WTC11 (cell line): ENCODE measurements at regions not wholly inside any gene's neighbourhood (a gene's known extent, or its start where the extent isn't known, plus 50 kb on each side); places are given as distances from the start of the nearest gene placed in this dataset.

Experiments
- ATAC-seq: fragments of 200-7000 bp; cut with Tn5 transposase; 2 replicates; pipeline ENCODE4 v1.10.0; 2021; ENCODE audit warnings: mild to moderate bottlenecking, moderate library complexity
- CTCF ChIA-PET: fragments of 300-600 bp; sonication (Branson Sonifier 250); formaldehyde crosslinking; loops from one replicate; lab custom pipeline; 2021; ENCODE audit warnings: antibody characterized with exemption; lab: Charles Lee
- POLR2A ChIA-PET: fragments of 350-600 bp; sonication (Branson Sonifier 250); formaldehyde crosslinking; loops from one replicate; lab custom pipeline; 2021; ENCODE audit warnings: antibody characterized with exemption; lab: Charles Lee
- DNase-seq: peaks from one replicate; pipeline ENCODE4 v3.0.0; 2021; ENCODE audit warnings: low spot score
- H3K27ac Mint-ChIP-seq: 2 replicates; pipeline ENCODE4 v1.8.0; 2021; ENCODE audit warnings: mixed read lengths
- H3K27me3 Mint-ChIP-seq: 2 replicates; pipeline ENCODE4 v1.8.0; 2021; ENCODE audit warnings: low read depth, mild to moderate bottlenecking, moderate library complexity, mixed read lengths
- H3K36me3 Mint-ChIP-seq: 2 replicates; pipeline ENCODE4 v1.8.0; 2021; ENCODE audit warnings: mixed read lengths
- H3K4me1 Mint-ChIP-seq: 2 replicates; pipeline ENCODE4 v1.8.0; 2022; ENCODE audit warnings: mixed read lengths
- H3K4me3 Mint-ChIP-seq: 2 replicates; pipeline ENCODE4 v1.8.0; 2021; ENCODE audit warnings: mild to moderate bottlenecking, moderate library complexity, mixed read lengths
- H3K9me3 Mint-ChIP-seq: 2 replicates; pipeline ENCODE4 v1.8.0; 2021; ENCODE audit warnings: mixed read lengths
- AFF4 ChIP-seq: sonication (generic); formaldehyde crosslinking; IDR thresholded peaks from 2 replicates; pipeline ENCODE4 v1.8.1; 2023; ENCODE audit warnings: mild to moderate bottlenecking, missing genetic modification reagents, borderline replicate concordance
- CREB1 ChIP-seq: sonication (generic); formaldehyde crosslinking; IDR thresholded peaks from 2 replicates; pipeline ENCODE4 v1.8.0; 2023; ENCODE audit warnings: mild to moderate bottlenecking, missing genetic modification reagents
- ELF4 ChIP-seq: sonication (generic); formaldehyde crosslinking; IDR thresholded peaks from 2 replicates; pipeline ENCODE4 v1.8.1; 2022; ENCODE audit warnings: low read depth, mild to moderate bottlenecking, moderate library complexity, missing genetic modification reagents
- ESRRA ChIP-seq: sonication (generic); formaldehyde crosslinking; IDR thresholded peaks from 2 replicates; pipeline ENCODE4 v1.8.1; 2022; ENCODE audit warnings: mild to moderate bottlenecking, missing genetic modification reagents, borderline replicate concordance
- HMGA2 ChIP-seq: fragments of 250-450 bp; sonication (Bioruptor Pico); IDR thresholded peaks from 2 replicates; pipeline ENCODE4 v1.4.0; 2021; ENCODE audit warnings: mild to moderate bottlenecking, moderate library complexity
- KAT7 ChIP-seq: sonication (generic); formaldehyde crosslinking; IDR thresholded peaks from 2 replicates; pipeline ENCODE4 v1.8.1; 2023; ENCODE audit warnings: missing genetic modification reagents, mild to moderate bottlenecking, borderline replicate concordance
- NR1H2 ChIP-seq: sonication (generic); formaldehyde crosslinking; IDR thresholded peaks from 2 replicates; pipeline ENCODE4 v1.9.0; 2021; ENCODE audit warnings: mild to moderate bottlenecking, moderate library complexity, missing genetic modification reagents
- NR2C2 ChIP-seq: sonication (generic); formaldehyde crosslinking; IDR thresholded peaks from 2 replicates; pipeline ENCODE4 v1.8.0; 2022; ENCODE audit warnings: mild to moderate bottlenecking, missing genetic modification reagents
- RELA ChIP-seq: sonication (generic); formaldehyde crosslinking; IDR thresholded peaks from 2 replicates; pipeline ENCODE4 v1.8.1; 2022; ENCODE audit warnings: missing genetic modification reagents, mild to moderate bottlenecking, borderline replicate concordance
- RORB ChIP-seq: fragments of 250-450 bp; sonication (Bioruptor Pico); IDR thresholded peaks from 2 replicates; pipeline ENCODE4 v1.9.0; 2021; ENCODE audit warnings: mild to moderate bottlenecking
- SMAD3 ChIP-seq: sonication (generic); formaldehyde crosslinking; IDR thresholded peaks from 2 replicates; pipeline ENCODE4 v1.8.0; 2022; ENCODE audit warnings: missing genetic modification reagents, mild to moderate bottlenecking, borderline replicate concordance
- TP53 ChIP-seq: sonication (generic); formaldehyde crosslinking; IDR thresholded peaks from 2 replicates; pipeline ENCODE4 v1.8.1; 2023; ENCODE audit warnings: mild to moderate bottlenecking, missing genetic modification reagents
- ZNF121 ChIP-seq: sonication (generic); formaldehyde crosslinking; IDR thresholded peaks from 2 replicates; pipeline ENCODE4 v1.8.0; 2023; ENCODE audit warnings: missing genetic modification reagents
- ZNF416 ChIP-seq: fragments of 250-450 bp; sonication (Bioruptor Pico); IDR thresholded peaks from 2 replicates; pipeline ENCODE4 v1.9.0; 2021; ENCODE audit warnings: mild to moderate bottlenecking, inconsistent platforms
- ZNF512 ChIP-seq: sonication (generic); formaldehyde crosslinking; IDR thresholded peaks from 2 replicates; pipeline ENCODE4 v1.8.1; 2022; ENCODE audit warnings: missing genetic modification reagents, borderline replicate concordance
- TF ChIP-seq, protein P1 (sequence below): fragments of 250-450 bp; sonication (Bioruptor Pico); conservative IDR thresholded peaks from 2 replicates; pipeline ENCODE4 v1.9.0; 2021; ENCODE audit warnings: mild to moderate bottlenecking
- TF ChIP-seq, protein P2 (sequence below): sonication (generic); formaldehyde crosslinking; IDR thresholded peaks from 2 replicates; pipeline ENCODE4 v1.8.1; 2022; ENCODE audit warnings: low read depth, mild to moderate bottlenecking, moderate library complexity, missing genetic modification reagents, borderline replicate concordance
- TF ChIP-seq, protein P3 (sequence below): fragments of 250-450 bp; sonication (Bioruptor Pico); IDR thresholded peaks from 2 replicates; pipeline ENCODE4 v1.8.0; 2021; ENCODE audit warnings: mild to moderate bottlenecking

DNA sequence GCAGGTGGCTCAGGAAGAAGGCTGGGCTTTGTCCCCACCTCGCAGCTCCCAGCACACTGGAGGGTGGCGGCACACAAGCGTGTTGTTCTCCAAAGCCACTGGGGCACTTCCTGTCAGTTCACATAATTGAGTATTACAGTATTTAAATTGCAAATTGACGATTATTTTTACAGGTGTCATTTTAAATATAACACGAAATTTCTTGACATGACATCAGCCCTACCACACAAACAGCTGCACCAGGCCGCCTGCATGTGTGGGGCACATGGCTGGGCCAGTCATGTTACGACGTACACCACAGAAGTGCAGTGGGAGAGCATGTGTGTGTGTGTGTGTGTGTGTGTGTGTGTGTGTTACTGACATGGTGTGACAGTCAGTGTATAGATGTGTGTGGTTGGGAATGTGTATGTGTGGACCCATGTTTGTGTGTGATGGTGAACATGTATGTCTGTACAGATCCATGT lies 155.6 kb downstream of the TTC32 start:
- H3K36me3 Mint-ChIP-seq: no peaks in the 10 kb centered on the region
- H3K9me3 Mint-ChIP-seq: no peaks in the 10 kb centered on the region
- H3K4me3 Mint-ChIP-seq: no peak overlapping the region
- ChIA-PET POLR2A (no interaction called here), CTCF (interaction anchor here (0.6 to 3.5 kb wide), 49 partner anchors 9 to 1226 kb away, joined by 3 to 30 read pairs (median 4); partner anchors contain the start of gene OSR1)
- DNase-seq (no peak), ATAC-seq (no peak)
- no peaks in the 10 kb centered on the region for H3K27me3 Mint-ChIP-seq
- H3K27ac Mint-ChIP-seq: no peak overlapping the region
- TF ChIP-seq CREB1 (CRISPR knock-in tag) (no peak), TP53 (CRISPR knock-in tag) (0 out of 2 replicates have a peak, but pooled peaks have one; percentile 46)
- no peaks in the 10 kb centered on the region for H3K4me1 Mint-ChIP-seq

DNA sequence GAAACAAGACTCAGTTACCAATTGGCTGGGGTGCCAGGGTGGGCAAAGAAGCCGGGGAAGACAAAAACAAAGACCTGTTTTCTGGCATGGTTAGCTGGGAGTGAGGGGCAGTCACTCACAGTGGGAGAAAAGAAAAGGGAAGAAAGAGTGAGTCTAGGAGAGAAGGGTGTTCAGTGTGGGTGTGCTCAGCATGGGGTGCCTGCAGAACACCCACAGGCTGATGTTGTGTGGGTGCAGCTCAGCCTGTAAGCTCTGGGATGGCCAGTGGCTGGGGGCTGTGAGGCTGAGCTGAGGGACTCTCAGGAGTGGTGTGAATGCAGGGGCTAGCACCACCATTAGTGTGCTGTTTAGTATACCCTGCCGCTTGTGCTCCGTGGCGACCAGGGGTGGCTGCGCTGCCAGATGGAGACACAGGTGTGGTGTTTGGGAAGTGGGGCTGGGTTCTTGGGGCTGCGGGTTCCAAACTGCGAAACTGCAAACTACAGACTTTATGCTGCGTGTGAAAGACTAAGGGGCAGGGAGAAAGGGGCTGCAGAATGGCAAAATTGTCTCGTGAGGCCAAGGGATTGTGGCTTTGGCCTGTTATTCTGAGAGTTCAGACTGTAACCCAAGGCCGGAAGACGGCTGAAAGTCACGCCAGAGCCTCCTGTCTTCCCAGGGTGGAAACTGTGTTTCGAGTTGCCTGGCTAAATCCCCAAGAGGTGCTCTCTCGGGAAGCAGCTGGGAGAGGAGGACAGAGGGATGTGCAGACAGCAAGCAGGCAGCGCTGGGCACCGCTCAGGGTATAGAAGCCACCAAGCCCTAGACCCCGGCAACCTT lies 156.3 kb downstream of the TTC32 start:
- no peaks in the 10 kb centered on the region for H3K4me1 Mint-ChIP-seq
- no peak overlapping the region for H3K27ac Mint-ChIP-seq
- DNase-seq (no peak), ATAC-seq (no peak)
- no peaks in the 10 kb centered on the region for H3K9me3 Mint-ChIP-seq
- ChIA-PET CTCF (interaction anchor here (0.9 to 3.5 kb wide), 8 partner anchors 17 to 1225 kb away, joined by 3 to 30 read pairs (median 8); no protein-coding TSS in a partner anchor), POLR2A (no interaction called here)
- no peaks in the 10 kb centered on the region for H3K27me3 Mint-ChIP-seq
- TF ChIP-seq ZNF121 (CRISPR knock-in tag): no peak
- no peak for TF ChIP-seq NR2C2
- TF ChIP-seq ESRRA (CRISPR knock-in tag): no peak
- TF ChIP-seq NR1H2 (CRISPR knock-in tag): no peak
- TF ChIP-seq ELF4 (CRISPR knock-in tag): no peak
- no peak for TF ChIP-seq SMAD3
- TF ChIP-seq, protein P1, sequence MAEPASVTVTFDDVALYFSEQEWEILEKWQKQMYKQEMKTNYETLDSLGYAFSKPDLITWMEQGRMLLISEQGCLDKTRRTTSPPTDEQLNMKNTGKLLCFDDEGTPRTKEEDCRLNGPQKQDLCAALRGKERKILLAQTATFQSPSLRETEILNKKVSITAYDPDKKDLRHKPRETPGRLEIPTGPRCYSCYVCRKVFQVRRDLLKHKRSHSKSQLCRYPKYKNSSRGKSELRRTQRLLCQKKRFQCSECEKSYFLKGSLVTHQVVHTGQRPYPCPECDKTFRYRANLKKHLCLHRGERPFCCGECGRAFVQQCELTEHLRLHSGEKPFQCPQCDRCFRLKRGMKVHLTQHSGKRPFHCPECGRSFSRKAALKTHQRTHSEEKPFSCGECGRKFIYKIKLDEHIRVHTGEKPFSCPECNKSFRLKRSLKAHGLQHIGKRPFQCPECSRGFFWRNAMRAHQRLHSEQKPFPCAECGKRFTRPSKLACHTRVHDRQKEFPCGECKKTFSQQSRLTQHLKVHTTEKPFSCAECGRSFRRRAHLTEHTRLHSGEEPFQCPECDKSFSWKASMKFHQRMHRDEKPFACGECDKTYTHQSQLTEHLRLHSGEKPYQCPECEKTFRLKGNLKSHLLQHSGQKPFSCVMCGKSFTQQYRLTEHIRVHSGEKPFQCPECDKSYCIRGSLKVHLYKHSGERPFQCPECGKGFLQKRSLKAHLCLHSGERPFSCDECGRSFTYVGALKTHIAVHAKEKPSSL (CRISPR knock-in tag): no peak
- TF ChIP-seq, protein P2, sequence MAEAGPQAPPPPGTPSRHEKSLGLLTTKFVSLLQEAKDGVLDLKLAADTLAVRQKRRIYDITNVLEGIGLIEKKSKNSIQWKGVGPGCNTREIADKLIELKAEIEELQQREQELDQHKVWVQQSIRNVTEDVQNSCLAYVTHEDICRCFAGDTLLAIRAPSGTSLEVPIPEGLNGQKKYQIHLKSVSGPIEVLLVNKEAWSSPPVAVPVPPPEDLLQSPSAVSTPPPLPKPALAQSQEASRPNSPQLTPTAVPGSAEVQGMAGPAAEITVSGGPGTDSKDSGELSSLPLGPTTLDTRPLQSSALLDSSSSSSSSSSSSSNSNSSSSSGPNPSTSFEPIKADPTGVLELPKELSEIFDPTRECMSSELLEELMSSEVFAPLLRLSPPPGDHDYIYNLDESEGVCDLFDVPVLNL (CRISPR knock-in tag): no peak
- no peak for TF ChIP-seq KAT7 (CRISPR knock-in tag)
- no peak for TF ChIP-seq RORB (CRISPR knock-in tag)
- no peak for TF ChIP-seq HMGA2 (CRISPR knock-in tag)
- no peak for TF ChIP-seq RELA (CRISPR knock-in tag)
- no peak for TF ChIP-seq ZNF416 (CRISPR knock-in tag)
- no peak for TF ChIP-seq ZNF512 (CRISPR knock-in tag)
- no peaks in the 10 kb centered on the region for H3K36me3 Mint-ChIP-seq
- no peak overlapping the region for H3K4me3 Mint-ChIP-seq

GRCh38 chr2:19744456-19745199 lies 157.2 kb downstream of the TTC32 start:
- no peak for ATAC-seq
- H3K4me3 Mint-ChIP-seq: no peak overlapping the region
- no peaks in the 10 kb centered on the region for H3K4me1 Mint-ChIP-seq
- H3K9me3 Mint-ChIP-seq: no peaks in the 10 kb centered on the region
- CTCF ChIA-PET: no interaction called here
- no peaks in the 10 kb centered on the region for H3K27me3 Mint-ChIP-seq
- H3K27ac Mint-ChIP-seq: no peak overlapping the region
- POLR2A ChIA-PET: no interaction called here
- H3K36me3 Mint-ChIP-seq: no peaks in the 10 kb centered on the region
- DNase-seq: no peak
- TF ChIP-seq, protein P3, sequence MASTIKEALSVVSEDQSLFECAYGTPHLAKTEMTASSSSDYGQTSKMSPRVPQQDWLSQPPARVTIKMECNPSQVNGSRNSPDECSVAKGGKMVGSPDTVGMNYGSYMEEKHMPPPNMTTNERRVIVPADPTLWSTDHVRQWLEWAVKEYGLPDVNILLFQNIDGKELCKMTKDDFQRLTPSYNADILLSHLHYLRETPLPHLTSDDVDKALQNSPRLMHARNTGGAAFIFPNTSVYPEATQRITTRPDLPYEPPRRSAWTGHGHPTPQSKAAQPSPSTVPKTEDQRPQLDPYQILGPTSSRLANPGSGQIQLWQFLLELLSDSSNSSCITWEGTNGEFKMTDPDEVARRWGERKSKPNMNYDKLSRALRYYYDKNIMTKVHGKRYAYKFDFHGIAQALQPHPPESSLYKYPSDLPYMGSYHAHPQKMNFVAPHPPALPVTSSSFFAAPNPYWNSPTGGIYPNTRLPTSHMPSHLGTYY (CRISPR knock-in tag): no peak
- no peak for TF ChIP-seq AFF4 (CRISPR knock-in tag)
- TF ChIP-seq NR2C2: no peak
